OCI-LY7 (cell line): ENCODE measurements at regions not wholly inside any gene's neighbourhood (a gene's known extent, or its start where the extent isn't known, plus 50 kb on each side); places are given as distances from the start of the nearest gene placed in this dataset.

ENCODE experiments used
- BruUV-seq: library from RNA; stranded (reverse); fragments of 400-500 nt; replicated peaks from 2 replicates; lab custom pipeline; 2021; lab: Mats Ljungman, UMichigan
- CTCF ChIA-PET: fragments of 300-600 bp; sonication (Branson Sonifier 250); formaldehyde crosslinking; loops from one replicate; lab custom pipeline; 2022; ENCODE audit warnings: antibody characterized with exemption; ENCODE audit not compliant: unreplicated experiment; lab: Charles Lee
- POLR2A ChIA-PET: fragments of 300-600 bp; sonication (Branson Sonifier 250); formaldehyde crosslinking; loops from one replicate; lab custom pipeline; 2022; ENCODE audit warnings: antibody characterized with exemption; lab: Charles Lee
- DNase-seq: peaks from one replicate; pipeline ENCODE4 v3.0.0-alpha.2; 2015; ENCODE audit warnings: low spot score
- H2AFZ ChIP-seq: fragments of 200-600 bp; sonication (generic), shearing (Covaris generic); 2 replicates; pipeline ENCODE4 v1.6.1; 2014; ENCODE audit warnings: mild to moderate bottlenecking, antibody characterized with exemption, low read length, moderate library complexity
- H3K27ac ChIP-seq: fragments of 200-600 bp; sonication (generic); 2 replicates; pipeline ENCODE4 v1.5.1; 2014; ENCODE audit warnings: mixed run types, low read depth, mild to moderate bottlenecking, moderate library complexity, low read length, inconsistent platforms; ENCODE audit not compliant: poor library complexity, severe bottlenecking
- H3K36me3 ChIP-seq: fragments of 200-600 bp; sonication (generic); 2 replicates; pipeline ENCODE4 v1.6.1; 2014; ENCODE audit warnings: mild to moderate bottlenecking, antibody characterized with exemption, low read length, moderate library complexity, mixed read lengths; ENCODE audit not compliant: insufficient read depth
- H3K4me1 ChIP-seq: fragments of 200-600 bp; sonication (generic); 2 replicates; pipeline ENCODE4 v1.5.1; 2014; ENCODE audit warnings: mild to moderate bottlenecking, low read length; ENCODE audit not compliant: insufficient read depth, poor library complexity, severe bottlenecking
- H3K4me2 ChIP-seq: fragments of 200-600 bp; sonication (generic); 2 replicates; pipeline ENCODE4 v1.6.1; 2014; ENCODE audit warnings: mild to moderate bottlenecking, low read length
- H3K4me3 ChIP-seq: fragments of 200-600 bp; sonication (generic); 2 replicates; pipeline ENCODE4 v1.5.1; 2014; ENCODE audit warnings: mild to moderate bottlenecking, low read depth, low read length; ENCODE audit not compliant: poor library complexity, severe bottlenecking
- H3K79me2 ChIP-seq: fragments of 200-600 bp; sonication (generic); 2 replicates; pipeline ENCODE4 v1.6.1; 2016; ENCODE audit warnings: low read depth, mild to moderate bottlenecking, low read length, moderate library complexity, mixed read lengths; ENCODE audit not compliant: insufficient read depth
- H3K9me2 ChIP-seq: fragments of 200-600 bp; sonication (generic); 2 replicates; pipeline ENCODE4 v1.6.1; 2016; ENCODE audit warnings: mild to moderate bottlenecking, low read length, mixed read lengths; ENCODE audit not compliant: insufficient read depth
- H3K9me3 ChIP-seq: fragments of 200-600 bp; sonication (generic); 2 replicates; pipeline ENCODE4 v1.6.1; 2014; ENCODE audit warnings: mild to moderate bottlenecking, mixed run types, low read length, mixed read lengths
- H4K20me1 ChIP-seq: fragments of 200-600 bp; sonication (generic); 2 replicates; pipeline ENCODE4 v1.6.1; 2014; ENCODE audit warnings: mild to moderate bottlenecking, antibody characterized with exemption, low read length, moderate library complexity, mixed read lengths; ENCODE audit not compliant: insufficient read depth
- EZH2phosphoT487 ChIP-seq: fragments of 200-600 bp; sonication (generic); IDR thresholded peaks from 2 replicates; pipeline ENCODE4 v1.6.1; 2018; ENCODE audit warnings: low read depth, borderline replicate concordance, mild to moderate bottlenecking, mixed run types, antibody characterized with exemption, low read length, moderate library complexity, mixed read lengths
- intact Hi-C: fragments of 100-400 bp; cut with micrococcal nuclease; formaldehyde crosslinking; loops from one replicate; pipeline ENCODE4 v1.10.0; 2022; ENCODE audit not compliant: unreplicated experiment
- TF ChIP-seq, protein P1 (sequence below): fragments of 200-600 bp; sonication (generic); conservative IDR thresholded peaks from 2 replicates; pipeline ENCODE4 v1.5.1; 2014; ENCODE audit warnings: mild to moderate bottlenecking, antibody characterized with exemption, low read length, moderate library complexity, mixed read lengths

GRCh38 chr16:82384949-82385348, 214.9 kb upstream of the MPHOSPH6 start:
- TF ChIP-seq EZH2phosphoT487: no peak
- TF ChIP-seq, protein P1, sequence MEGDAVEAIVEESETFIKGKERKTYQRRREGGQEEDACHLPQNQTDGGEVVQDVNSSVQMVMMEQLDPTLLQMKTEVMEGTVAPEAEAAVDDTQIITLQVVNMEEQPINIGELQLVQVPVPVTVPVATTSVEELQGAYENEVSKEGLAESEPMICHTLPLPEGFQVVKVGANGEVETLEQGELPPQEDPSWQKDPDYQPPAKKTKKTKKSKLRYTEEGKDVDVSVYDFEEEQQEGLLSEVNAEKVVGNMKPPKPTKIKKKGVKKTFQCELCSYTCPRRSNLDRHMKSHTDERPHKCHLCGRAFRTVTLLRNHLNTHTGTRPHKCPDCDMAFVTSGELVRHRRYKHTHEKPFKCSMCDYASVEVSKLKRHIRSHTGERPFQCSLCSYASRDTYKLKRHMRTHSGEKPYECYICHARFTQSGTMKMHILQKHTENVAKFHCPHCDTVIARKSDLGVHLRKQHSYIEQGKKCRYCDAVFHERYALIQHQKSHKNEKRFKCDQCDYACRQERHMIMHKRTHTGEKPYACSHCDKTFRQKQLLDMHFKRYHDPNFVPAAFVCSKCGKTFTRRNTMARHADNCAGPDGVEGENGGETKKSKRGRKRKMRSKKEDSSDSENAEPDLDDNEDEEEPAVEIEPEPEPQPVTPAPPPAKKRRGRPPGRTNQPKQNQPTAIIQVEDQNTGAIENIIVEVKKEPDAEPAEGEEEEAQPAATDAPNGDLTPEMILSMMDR: no peak
- Histone ChIP-seq H3K4me3 (no peak overlapping the region), H3K4me2 (no peak overlapping the region), H3K79me2 (no peaks in the 10 kb centered on the region), H2AFZ (no peak overlapping the region), H4K20me1 (no peaks in the 10 kb centered on the region), H3K9me2 (no peaks in the 10 kb centered on the region), H3K9me3 (no peaks in the 10 kb centered on the region), H3K27ac (no peak overlapping the region), H3K4me1 (no peaks in the 10 kb centered on the region), H3K36me3 (no peaks in the 10 kb centered on the region)
- ChIA-PET CTCF (no interaction called here), POLR2A (no interaction called here)
- intact Hi-C loops: no loop called here
- no TSS peak for BruUV-seq
- DNase-seq: no peak

GRCh38 chr16:82384017-82384416, 214.0 kb upstream of the MPHOSPH6 start:
- ChIA-PET POLR2A (interaction anchor here (0.6 kb wide), 1 partner anchor 466 kb away, joined by 3 read pairs; no protein-coding TSS in a partner anchor), CTCF (no interaction called here)
- no peak for DNase-seq
- Histone ChIP-seq H3K79me2 (no peaks in the 10 kb centered on the region), H3K9me3 (no peaks in the 10 kb centered on the region), H2AFZ (no peak overlapping the region), H3K9me2 (no peaks in the 10 kb centered on the region), H4K20me1 (no peaks in the 10 kb centered on the region), H3K27ac (no peak overlapping the region), H3K4me1 (no peaks in the 10 kb centered on the region), H3K4me3 (no peak overlapping the region), H3K4me2 (no peak overlapping the region), H3K36me3 (no peaks in the 10 kb centered on the region)
- intact Hi-C loops: no loop called here
- TF ChIP-seq EZH2phosphoT487: no peak
- TF ChIP-seq, protein P1: no peak
- no TSS peak for BruUV-seq

- no peak overlapping the region for H2AFZ ChIP-seq
- CTCF ChIA-PET: no interaction called here
- H3K79me2 ChIP-seq: no peaks in the 10 kb centered on the region
- no peak for TF ChIP-seq EZH2phosphoT487
- no peak for DNase-seq
- no peaks in the 10 kb centered on the region for H3K4me1 ChIP-seq
- intact Hi-C loops: no loop called here
- no peaks in the 10 kb centered on the region for H3K36me3 ChIP-seq
- H3K4me2 ChIP-seq: no peak overlapping the region
- no TSS peak for BruUV-seq
- no peak overlapping the region for H3K4me3 ChIP-seq
- POLR2A ChIA-PET: interaction anchor here (0.5 kb wide), 1 partner anchor 1208 kb away, joined by 3 read pairs; no protein-coding TSS in a partner anchor
- H3K9me3 ChIP-seq: no peaks in the 10 kb centered on the region
- H3K27ac ChIP-seq: no peak overlapping the region
- H3K9me2 ChIP-seq: no peaks in the 10 kb centered on the region
- no peaks in the 10 kb centered on the region for H4K20me1 ChIP-seq
Measured at GRCh38 chr16:82382521-82382920, 212.5 kb upstream of the MPHOSPH6 start.
